ENCODE measurements at regions not wholly inside any gene's neighbourhood (a gene's known extent, or its start where the extent isn't known, plus 50 kb on each side); places are given as distances from the start of the nearest gene placed in this dataset.
A peak's percentile ranks its signal among the peaks of the same experiment; 100 is the strongest.
"Not testable (repeated sequence)": the region's sequence is repeated elsewhere in the genome, so short reads cannot be mapped to it uniquely, and the experiment has no call there.

DNA sequence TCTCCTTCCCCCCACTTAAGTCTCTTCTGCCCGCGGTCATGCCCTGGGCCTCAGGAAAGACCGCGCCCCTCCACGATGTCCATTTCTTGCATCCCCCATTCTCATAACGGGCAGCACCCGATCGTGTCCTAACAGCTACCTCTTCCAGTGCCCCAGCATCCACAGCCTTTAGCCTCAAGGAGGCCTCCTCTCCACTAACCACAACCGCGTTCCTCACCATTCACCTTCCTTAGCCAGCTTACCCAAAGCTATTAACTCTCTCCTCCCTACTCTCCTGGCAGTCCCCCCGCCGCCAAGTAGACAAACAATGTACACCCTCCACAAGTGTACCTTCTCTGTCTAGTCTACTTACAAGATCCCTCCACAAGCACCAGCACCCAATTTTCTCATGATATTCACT lies 58.6 kb upstream of the PAGE5 start:
- H3K36me3 ChIP-seq (replicated peaks in 1 of 2; ENCODE audit: control insufficient read depth in 2 of 2, insufficient read depth in 2 of 2, low read length in 2 of 2): peaks cover 0 to 7% of the 10 kb centered on the region in 2 donors
- H3K79me1 ChIP-seq (ENCODE audit: low read depth, low read length): no peaks in the 10 kb centered on the region
- H3K27ac ChIP-seq (replicated peaks; ENCODE audit: low read length): peak overlapping the region; percentile 86
- H4K8ac ChIP-seq (ENCODE audit: low read depth, low read length): no peak overlapping the region
- H3K4me3 ChIP-seq (ENCODE audit: low read length in 2 of 2): peak overlapping the region; percentile 67 to 93
- H2BK5ac ChIP-seq (ENCODE audit: low read length): no peak overlapping the region
- no peak overlapping the region for H2BK15ac ChIP-seq (ENCODE audit: low read length)
- no peak overlapping the region for H3K4ac ChIP-seq (ENCODE audit: low read length)
- no CpG with 5 or more reads among the region's 12 CpGs for WGBS, 2 donors (ENCODE audit: extremely low coverage in 2 of 2, insufficient read length in 2 of 2, insufficient replicate concordance in 1 of 2)
- DNase-seq (ENCODE audit: low spot score): peak; percentile 0
- no peaks in the 10 kb centered on the region for H3K4me1 ChIP-seq (ENCODE audit: control insufficient read depth in 2 of 2, insufficient read depth in 1 of 2, low read depth in 1 of 2, low read length in 2 of 2)
- no peak overlapping the region for H2AK5ac ChIP-seq (ENCODE audit: low read depth, low read length)
- H3K9ac ChIP-seq (ENCODE audit: low read depth, low read length, poor library complexity): peak overlapping the region; percentile 84
- H3K18ac ChIP-seq (ENCODE audit: low read length): peak overlapping the region; percentile 76
- H4K91ac ChIP-seq (ENCODE audit: low read depth, low read length, poor library complexity): no peak overlapping the region
- H3K23ac ChIP-seq (ENCODE audit: low read depth, low read length, poor library complexity): no peak overlapping the region
- no peak overlapping the region for H2BK120ac ChIP-seq (ENCODE audit: low read depth, low read length)
- no peaks in the 10 kb centered on the region for H3K9me3 ChIP-seq (replicated peaks in 1 of 2; ENCODE audit: control insufficient read depth in 2 of 2, insufficient read depth in 1 of 2, low read depth in 1 of 2, low read length in 2 of 2)
- H3K14ac ChIP-seq (ENCODE audit: low read length): no peak overlapping the region
- H2AFZ ChIP-seq (ENCODE audit: low read length): peak overlapping the region; percentile 88
- no peak overlapping the region for H2BK12ac ChIP-seq (ENCODE audit: low read length)
- peaks cover 0 to 7% (median 0%) of the 10 kb centered on the region in 3 experiments for H3K27me3 ChIP-seq (ENCODE audit: control insufficient read depth in 3 of 3, insufficient read depth in 3 of 3, low read depth in 1 of 3, low read length in 3 of 3)
- peak overlapping the region; percentile 66 for H3K4me2 ChIP-seq (ENCODE audit: insufficient read depth, low read length, poor library complexity, severe bottlenecking)

DNA sequence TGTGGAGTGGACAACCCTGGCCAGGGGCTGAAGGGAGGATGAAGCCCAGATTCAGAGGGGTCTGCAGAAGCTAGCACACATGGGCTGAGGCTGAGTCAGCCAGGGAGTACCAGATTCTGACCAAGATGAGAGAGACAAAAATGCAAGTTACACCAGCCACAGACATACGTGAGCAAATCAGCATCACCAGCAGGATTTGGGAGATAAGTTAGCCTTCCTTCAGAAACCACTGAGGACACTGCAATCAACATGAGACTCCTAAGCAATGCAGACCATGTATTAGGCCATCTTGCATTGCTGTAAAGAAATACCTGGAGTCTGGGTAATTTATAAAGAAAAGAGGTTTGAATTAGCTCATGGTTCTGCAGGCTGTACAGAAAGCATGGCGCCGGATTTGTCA lies 57.0 kb upstream of the PAGE5 start:
- Histone ChIP-seq H4K8ac (ENCODE audit: low read depth, low read length) (no peak overlapping the region), H3K4me2 (ENCODE audit: insufficient read depth, low read length, poor library complexity, severe bottlenecking) (no peak overlapping the region), H3K23ac (ENCODE audit: low read depth, low read length, poor library complexity) (no peak overlapping the region), H2BK120ac (ENCODE audit: low read depth, low read length) (no peak overlapping the region), H3K9ac (ENCODE audit: low read depth, low read length, poor library complexity) (no peak overlapping the region), H3K27me3 (ENCODE audit: control insufficient read depth in 3 of 3, insufficient read depth in 3 of 3, low read depth in 1 of 3, low read length in 3 of 3) (peaks cover 0 to 7% (median 0%) of the 10 kb centered on the region in 3 experiments), H3K27ac (replicated peaks; ENCODE audit: low read length) (no peak overlapping the region), H2AK5ac (ENCODE audit: low read depth, low read length) (no peak overlapping the region), H2BK12ac (ENCODE audit: low read length) (no peak overlapping the region), H3K4me1 (ENCODE audit: control insufficient read depth in 2 of 2, insufficient read depth in 1 of 2, low read depth in 1 of 2, low read length in 2 of 2) (no peaks in the 10 kb centered on the region), H3K4me3 (ENCODE audit: low read length in 2 of 2) (no peak overlapping the region), H2AFZ (ENCODE audit: low read length) (no peak overlapping the region), H2BK15ac (ENCODE audit: low read length) (no peak overlapping the region), H3K79me1 (ENCODE audit: low read depth, low read length) (no peaks in the 10 kb centered on the region), H3K14ac (ENCODE audit: low read length) (no peak overlapping the region), H3K9me3 (replicated peaks in 1 of 2; ENCODE audit: control insufficient read depth in 2 of 2, insufficient read depth in 1 of 2, low read depth in 1 of 2, low read length in 2 of 2) (no peaks in the 10 kb centered on the region), H3K36me3 (replicated peaks in 1 of 2; ENCODE audit: control insufficient read depth in 2 of 2, insufficient read depth in 2 of 2, low read length in 2 of 2) (no peaks in the 10 kb centered on the region), H2BK5ac (ENCODE audit: low read length) (no peak overlapping the region), H4K91ac (ENCODE audit: low read depth, low read length, poor library complexity) (no peak overlapping the region), H3K4ac (ENCODE audit: low read length) (no peak overlapping the region), H3K18ac (ENCODE audit: low read length) (no peak overlapping the region)
- DNase-seq (ENCODE audit: low spot score): no peak
- WGBS, 2 donors (ENCODE audit: extremely low coverage in 2 of 2, insufficient read length in 2 of 2, insufficient replicate concordance in 1 of 2): no CpG with 5 or more reads among the region's 3 CpGs

DNA sequence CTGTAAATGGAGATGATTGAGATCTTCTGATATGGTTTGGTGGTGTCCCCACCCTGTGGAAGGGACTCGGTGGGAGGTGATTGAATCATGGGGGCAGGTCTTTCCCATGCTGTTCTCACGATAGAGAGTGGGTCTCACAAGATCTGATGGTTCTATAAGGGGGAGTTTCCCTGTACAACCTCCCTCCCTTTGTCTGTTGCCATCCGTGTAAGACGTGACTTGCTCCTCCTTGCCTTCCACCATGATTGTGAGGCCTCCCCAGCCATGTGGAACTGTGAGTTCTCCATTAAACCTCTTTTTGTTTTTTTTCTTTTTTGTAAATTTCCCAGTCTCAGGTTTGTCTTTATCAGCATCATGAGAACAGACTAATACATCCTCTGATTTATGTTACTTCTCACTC lies 55.1 kb upstream of the PAGE5 start:
- H3K79me1 ChIP-seq (ENCODE audit: low read depth, low read length); H3K18ac ChIP-seq (ENCODE audit: low read length); H3K23ac ChIP-seq (ENCODE audit: low read depth, low read length, poor library complexity); H3K4ac ChIP-seq (ENCODE audit: low read length); H2BK12ac ChIP-seq (ENCODE audit: low read length); H4K91ac ChIP-seq (ENCODE audit: low read depth, low read length, poor library complexity); H3K4me1 ChIP-seq (ENCODE audit: control insufficient read depth in 2 of 2, insufficient read depth in 1 of 2, low read depth in 1 of 2, low read length in 2 of 2); H2AFZ ChIP-seq (ENCODE audit: low read length); DNase-seq (ENCODE audit: low spot score); H3K4me2 ChIP-seq (ENCODE audit: insufficient read depth, low read length, poor library complexity, severe bottlenecking); H3K27me3 ChIP-seq (ENCODE audit: control insufficient read depth in 3 of 3, insufficient read depth in 3 of 3, low read depth in 1 of 3, low read length in 3 of 3); H3K14ac ChIP-seq (ENCODE audit: low read length); H3K27ac ChIP-seq (replicated peaks; ENCODE audit: low read length); H2BK120ac ChIP-seq (ENCODE audit: low read depth, low read length); H4K8ac ChIP-seq (ENCODE audit: low read depth, low read length); H3K36me3 ChIP-seq (replicated peaks in 1 of 2; ENCODE audit: control insufficient read depth in 2 of 2, insufficient read depth in 2 of 2, low read length in 2 of 2); H3K4me3 ChIP-seq (ENCODE audit: low read length in 2 of 2); H3K9ac ChIP-seq (ENCODE audit: low read depth, low read length, poor library complexity); H2AK5ac ChIP-seq (ENCODE audit: low read depth, low read length); H2BK5ac ChIP-seq (ENCODE audit: low read length); H3K9me3 ChIP-seq (replicated peaks in 1 of 2; ENCODE audit: control insufficient read depth in 2 of 2, insufficient read depth in 1 of 2, low read depth in 1 of 2, low read length in 2 of 2); H2BK15ac ChIP-seq (ENCODE audit: low read length): not testable (repeated sequence)
- no CpG with 5 or more reads among the region's 4 CpGs for WGBS, 2 donors (ENCODE audit: extremely low coverage in 2 of 2, insufficient read length in 2 of 2, insufficient replicate concordance in 1 of 2)

DNA sequence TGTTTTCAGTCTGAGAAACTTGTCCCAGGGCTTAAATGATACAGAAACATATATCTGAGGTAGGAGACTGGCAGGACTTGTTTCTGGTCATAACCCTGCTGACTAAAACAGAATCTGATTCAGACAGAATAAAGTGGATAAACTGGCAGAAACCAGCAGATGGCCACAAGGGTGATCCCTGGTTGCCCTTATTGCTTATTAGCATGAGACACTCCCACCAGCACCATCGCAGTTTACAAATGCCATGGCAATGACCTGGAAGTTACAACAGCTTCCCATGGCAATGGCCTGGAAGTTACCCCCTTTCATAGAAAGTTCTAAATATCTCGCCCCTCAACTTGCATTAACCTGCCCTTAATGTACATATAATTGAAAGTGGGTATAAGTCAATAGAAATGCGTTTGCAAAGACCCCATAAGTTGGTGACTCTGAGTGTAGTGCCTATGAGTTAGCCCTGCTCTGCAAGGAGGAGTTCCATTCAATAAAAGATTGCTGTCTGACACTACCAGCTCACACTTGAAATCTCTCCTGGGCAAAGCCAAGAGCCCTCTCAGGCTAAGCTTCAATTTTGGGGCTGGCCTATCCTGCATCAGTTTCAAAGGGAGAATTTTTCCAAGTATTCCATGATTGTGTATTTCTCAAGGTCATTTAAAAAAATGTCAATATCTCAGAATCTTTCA lies 52.9 kb upstream of the PAGE5 start:
- Histone ChIP-seq H3K27ac (replicated peaks; ENCODE audit: low read length) (no peak overlapping the region), H3K36me3 (replicated peaks in 1 of 2; ENCODE audit: control insufficient read depth in 2 of 2, insufficient read depth in 2 of 2, low read length in 2 of 2) (no peaks in the 10 kb centered on the region), H3K14ac (ENCODE audit: low read length) (no peak overlapping the region), H3K9me3 (replicated peaks in 1 of 2; ENCODE audit: control insufficient read depth in 2 of 2, insufficient read depth in 1 of 2, low read depth in 1 of 2, low read length in 2 of 2) (no peaks in the 10 kb centered on the region), H4K91ac (ENCODE audit: low read depth, low read length, poor library complexity) (no peak overlapping the region), H3K79me1 (ENCODE audit: low read depth, low read length) (no peaks in the 10 kb centered on the region), H3K4me3 (ENCODE audit: low read length in 2 of 2) (no peak overlapping the region), H3K9ac (ENCODE audit: low read depth, low read length, poor library complexity) (no peak overlapping the region), H3K4me2 (ENCODE audit: insufficient read depth, low read length, poor library complexity, severe bottlenecking) (no peak overlapping the region), H2AFZ (ENCODE audit: low read length) (no peak overlapping the region), H2AK5ac (ENCODE audit: low read depth, low read length) (no peak overlapping the region), H3K27me3 (ENCODE audit: control insufficient read depth in 3 of 3, insufficient read depth in 3 of 3, low read depth in 1 of 3, low read length in 3 of 3) (peaks cover 0 to 14% (median 0%) of the 10 kb centered on the region in 3 experiments), H2BK5ac (ENCODE audit: low read length) (no peak overlapping the region), H2BK15ac (ENCODE audit: low read length) (no peak overlapping the region), H3K4me1 (ENCODE audit: control insufficient read depth in 2 of 2, insufficient read depth in 1 of 2, low read depth in 1 of 2, low read length in 2 of 2) (no peaks in the 10 kb centered on the region), H3K18ac (ENCODE audit: low read length) (no peak overlapping the region), H2BK12ac (ENCODE audit: low read length) (no peak overlapping the region), H3K23ac (ENCODE audit: low read depth, low read length, poor library complexity) (no peak overlapping the region), H2BK120ac (ENCODE audit: low read depth, low read length) (no peak overlapping the region), H4K8ac (ENCODE audit: low read depth, low read length) (no peak overlapping the region), H3K4ac (ENCODE audit: low read length) (no peak overlapping the region)
- DNase-seq (ENCODE audit: low spot score): no peak
- WGBS, 2 donors (ENCODE audit: extremely low coverage in 2 of 2, insufficient read length in 2 of 2, insufficient replicate concordance in 1 of 2): no CpG with 5 or more reads among the region's 3 CpGs
